ENCODE measurements at regions not wholly inside any gene's neighbourhood (a gene's known extent, or its start where the extent isn't known, plus 50 kb on each side); places are given as distances from the start of the nearest gene placed in this dataset.
A peak's percentile ranks its signal among the peaks of the same experiment; 100 is the strongest.

DNA sequence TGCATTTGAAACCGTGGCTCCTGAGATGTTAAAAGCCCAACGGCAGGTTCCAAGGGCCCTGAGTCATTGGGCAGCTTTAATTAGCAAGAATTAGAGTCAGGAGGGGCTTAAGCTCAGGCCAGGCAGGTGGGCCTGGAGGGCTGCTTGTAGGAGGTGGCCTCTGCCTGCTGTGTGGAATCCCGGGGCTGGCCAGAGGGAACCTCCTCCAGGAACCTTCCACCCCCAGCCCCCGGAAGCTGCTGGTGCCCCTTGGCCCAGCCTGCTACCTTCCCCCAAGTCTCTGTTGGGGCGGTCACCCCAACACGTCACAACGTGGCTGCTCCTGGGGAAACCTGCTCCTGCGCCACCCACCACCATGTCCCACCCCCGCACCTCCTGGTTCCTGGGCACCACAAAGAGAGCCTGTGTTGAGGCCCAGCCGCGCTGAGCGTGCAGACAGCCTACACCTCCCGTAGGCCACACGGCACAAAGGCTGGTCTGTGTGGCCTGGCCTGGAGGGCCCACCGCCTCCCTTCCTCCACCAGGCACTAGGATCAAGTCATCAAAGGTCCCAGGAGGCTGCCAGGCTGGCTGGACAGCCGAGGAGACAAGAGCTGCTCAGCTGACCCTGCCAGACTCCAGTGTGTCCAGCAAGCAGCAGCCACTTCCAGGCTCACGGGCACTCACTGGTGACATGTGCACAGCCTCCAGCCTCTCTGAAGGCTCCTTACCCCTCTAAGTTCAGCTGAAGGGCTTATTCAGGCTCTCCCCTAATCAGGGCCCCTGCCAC, 86.3 kb downstream of the SNX5 start (continued):
- peak; percentile 82 for TF ChIP-seq NFKB2 (CRISPR knock-in tag; IDR thresholded peaks at IDR 0.05; ENCODE audit: borderline replicate concordance)
- no peak for TF ChIP-seq ZNF546 (CRISPR knock-in tag; conservative IDR thresholded peaks at IDR 0.05)
- TF ChIP-seq, protein P1, sequence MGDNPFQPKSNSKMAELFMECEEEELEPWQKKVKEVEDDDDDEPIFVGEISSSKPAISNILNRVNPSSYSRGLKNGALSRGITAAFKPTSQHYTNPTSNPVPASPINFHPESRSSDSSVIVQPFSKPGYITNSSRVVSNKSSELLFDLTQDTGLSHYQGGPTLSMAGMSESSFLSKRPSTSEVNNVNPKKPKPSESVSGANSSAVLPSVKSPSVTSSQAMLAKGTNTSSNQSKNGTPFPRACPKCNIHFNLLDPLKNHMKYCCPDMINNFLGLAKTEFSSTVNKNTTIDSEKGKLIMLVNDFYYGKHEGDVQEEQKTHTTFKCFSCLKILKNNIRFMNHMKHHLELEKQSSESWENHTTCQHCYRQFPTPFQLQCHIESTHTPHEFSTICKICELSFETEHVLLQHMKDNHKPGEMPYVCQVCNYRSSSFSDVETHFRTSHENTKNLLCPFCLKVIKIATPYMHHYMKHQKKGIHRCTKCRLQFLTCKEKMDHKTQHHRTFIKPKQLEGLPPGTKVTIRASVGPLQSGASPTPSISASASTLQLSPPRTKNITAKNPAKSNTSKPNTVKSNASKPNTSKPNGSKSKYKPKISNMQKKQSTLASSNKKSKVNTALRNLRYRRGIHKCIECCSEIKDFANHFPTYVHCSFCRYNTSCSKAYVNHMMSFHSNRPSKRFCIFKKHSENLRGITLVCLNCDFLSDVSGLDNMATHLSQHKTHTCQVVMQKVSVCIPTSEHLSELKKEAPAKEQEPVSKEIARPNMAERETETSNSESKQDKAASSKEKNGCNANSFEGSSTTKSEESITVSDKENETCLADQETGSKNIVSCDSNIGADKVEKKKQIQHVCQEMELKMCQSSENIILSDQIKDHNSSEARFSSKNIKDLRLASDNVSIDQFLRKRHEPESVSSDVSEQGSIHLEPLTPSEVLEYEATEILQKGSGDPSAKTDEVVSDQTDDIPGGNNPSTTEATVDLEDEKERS (CRISPR knock-in tag; IDR thresholded peaks at IDR 0.05): peak; percentile 74; the same call in 1 of the 2 replicates
- TF ChIP-seq SAFB2 (CRISPR knock-in tag; IDR thresholded peaks at IDR 0.05; ENCODE audit: borderline replicate concordance, low read depth): no peak
- no peak for TF ChIP-seq ZNF577 (CRISPR knock-in tag; IDR thresholded peaks at IDR 0.05; ENCODE audit: borderline replicate concordance, low read depth)
- TF ChIP-seq, protein P2, sequence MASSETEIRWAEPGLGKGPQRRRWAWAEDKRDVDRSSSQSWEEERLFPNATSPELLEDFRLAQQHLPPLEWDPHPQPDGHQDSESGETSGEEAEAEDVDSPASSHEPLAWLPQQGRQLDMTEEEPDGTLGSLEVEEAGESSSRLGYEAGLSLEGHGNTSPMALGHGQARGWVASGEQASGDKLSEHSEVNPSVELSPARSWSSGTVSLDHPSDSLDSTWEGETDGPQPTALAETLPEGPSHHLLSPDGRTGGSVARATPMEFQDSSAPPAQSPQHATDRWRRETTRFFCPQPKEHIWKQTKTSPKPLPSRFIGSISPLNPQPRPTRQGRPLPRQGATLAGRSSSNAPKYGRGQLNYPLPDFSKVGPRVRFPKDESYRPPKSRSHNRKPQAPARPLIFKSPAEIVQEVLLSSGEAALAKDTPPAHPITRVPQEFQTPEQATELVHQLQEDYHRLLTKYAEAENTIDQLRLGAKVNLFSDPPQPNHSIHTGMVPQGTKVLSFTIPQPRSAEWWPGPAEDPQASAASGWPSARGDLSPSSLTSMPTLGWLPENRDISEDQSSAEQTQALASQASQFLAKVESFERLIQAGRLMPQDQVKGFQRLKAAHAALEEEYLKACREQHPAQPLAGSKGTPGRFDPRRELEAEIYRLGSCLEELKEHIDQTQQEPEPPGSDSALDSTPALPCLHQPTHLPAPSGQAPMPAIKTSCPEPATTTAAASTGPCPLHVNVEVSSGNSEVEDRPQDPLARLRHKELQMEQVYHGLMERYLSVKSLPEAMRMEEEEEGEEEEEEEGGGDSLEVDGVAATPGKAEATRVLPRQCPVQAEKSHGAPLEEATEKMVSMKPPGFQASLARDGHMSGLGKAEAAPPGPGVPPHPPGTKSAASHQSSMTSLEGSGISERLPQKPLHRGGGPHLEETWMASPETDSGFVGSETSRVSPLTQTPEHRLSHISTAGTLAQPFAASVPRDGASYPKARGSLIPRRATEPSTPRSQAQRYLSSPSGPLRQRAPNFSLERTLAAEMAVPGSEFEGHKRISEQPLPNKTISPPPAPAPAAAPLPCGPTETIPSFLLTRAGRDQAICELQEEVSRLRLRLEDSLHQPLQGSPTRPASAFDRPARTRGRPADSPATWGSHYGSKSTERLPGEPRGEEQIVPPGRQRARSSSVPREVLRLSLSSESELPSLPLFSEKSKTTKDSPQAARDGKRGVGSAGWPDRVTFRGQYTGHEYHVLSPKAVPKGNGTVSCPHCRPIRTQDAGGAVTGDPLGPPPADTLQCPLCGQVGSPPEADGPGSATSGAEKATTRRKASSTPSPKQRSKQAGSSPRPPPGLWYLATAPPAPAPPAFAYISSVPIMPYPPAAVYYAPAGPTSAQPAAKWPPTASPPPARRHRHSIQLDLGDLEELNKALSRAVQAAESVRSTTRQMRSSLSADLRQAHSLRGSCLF (CRISPR knock-in tag; IDR thresholded peaks at IDR 0.05; ENCODE audit: borderline replicate concordance): no peak
- TF ChIP-seq, protein P3, sequence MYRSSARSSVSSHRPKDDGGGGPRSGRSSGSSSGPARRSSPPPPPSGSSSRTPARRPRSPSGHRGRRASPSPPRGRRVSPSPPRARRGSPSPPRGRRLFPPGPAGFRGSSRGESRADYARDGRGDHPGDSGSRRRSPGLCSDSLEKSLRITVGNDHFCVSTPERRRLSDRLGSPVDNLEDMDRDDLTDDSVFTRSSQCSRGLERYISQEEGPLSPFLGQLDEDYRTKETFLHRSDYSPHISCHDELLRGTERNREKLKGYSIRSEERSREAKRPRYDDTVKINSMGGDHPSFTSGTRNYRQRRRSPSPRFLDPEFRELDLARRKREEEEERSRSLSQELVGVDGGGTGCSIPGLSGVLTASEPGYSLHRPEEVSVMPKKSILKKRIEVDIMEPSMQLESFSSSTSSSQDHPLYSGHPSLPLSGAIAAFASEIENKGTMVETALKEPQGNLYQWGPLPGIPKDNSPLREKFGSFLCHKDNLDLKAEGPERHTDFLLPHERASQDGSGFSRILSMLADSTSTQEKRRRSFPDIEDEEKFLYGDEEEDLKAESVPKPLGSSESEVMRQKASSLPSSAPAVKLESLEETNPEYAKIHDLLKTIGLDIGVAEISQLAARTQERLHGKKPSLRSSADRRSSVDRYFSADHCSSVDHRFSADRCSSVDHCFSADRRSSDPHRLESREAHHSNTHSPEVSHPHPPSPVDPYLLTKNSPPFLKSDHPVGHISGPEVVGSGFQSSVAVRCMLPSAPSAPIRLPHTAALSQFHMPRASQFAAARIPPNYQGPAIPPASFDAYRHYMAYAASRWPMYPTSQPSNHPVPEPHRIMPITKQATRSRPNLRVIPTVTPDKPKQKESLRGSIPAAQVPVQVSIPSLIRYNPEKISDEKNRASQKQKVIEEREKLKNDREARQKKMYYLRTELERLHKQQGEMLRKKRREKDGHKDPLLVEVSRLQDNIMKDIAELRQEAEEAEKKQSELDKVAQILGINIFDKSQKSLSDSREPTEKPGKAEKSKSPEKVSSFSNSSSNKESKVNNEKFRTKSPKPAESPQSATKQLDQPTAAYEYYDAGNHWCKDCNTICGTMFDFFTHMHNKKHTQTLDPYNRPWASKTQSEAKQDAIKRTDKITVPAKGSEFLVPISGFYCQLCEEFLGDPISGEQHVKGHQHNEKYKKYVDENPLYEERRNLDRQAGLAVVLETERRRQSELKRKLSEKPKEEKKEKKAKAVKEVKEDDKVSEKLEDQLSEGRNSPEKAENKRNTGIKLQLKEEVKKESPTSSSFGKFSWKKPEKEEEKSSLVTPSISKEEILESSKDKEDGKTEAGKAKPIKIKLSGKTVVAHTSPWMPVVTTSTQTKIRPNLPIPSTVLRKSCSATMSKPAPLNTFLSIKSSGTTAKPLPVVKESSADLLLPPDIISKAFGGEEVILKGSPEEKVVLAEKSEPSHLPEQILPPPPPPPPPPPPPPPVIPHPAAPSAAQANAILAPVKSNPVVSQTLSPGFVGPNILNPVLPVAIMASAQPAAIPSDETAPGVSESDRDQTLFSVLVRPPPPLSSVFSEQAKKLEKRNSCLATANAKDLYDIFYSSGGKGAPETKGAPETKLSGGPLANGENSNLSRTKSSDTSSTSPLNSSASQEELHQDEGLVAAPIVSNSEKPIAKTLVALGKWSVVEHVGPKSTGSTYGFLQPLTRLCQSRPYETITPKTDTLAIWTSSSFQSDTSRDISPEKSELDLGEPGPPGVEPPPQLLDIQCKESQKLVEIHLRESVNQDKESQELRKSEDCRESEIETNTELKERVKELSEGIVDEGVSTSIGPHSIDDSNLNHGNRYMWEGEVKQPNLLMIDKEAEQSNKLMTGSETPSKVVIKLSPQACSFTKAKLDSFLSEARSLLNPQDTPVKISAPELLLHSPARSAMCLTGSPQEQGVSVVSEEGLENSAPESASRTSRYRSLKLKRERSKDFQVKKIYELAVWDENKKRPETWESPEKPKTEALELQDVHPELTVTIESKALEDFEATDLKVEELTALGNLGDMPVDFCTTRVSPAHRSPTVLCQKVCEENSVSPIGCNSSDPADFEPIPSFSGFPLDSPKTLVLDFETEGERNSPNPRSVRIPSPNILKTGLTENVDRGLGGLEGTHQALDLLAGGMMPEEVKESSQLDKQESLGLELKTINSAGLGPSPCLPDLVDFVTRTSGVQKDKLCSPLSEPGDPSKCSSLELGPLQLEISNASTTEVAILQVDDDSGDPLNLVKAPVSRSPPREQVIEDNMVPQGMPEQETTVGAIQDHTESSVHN (CRISPR knock-in tag; IDR thresholded peaks at IDR 0.05): no peak
- TF ChIP-seq ZNF446 (CRISPR knock-in tag; IDR thresholded peaks at IDR 0.05): peak; percentile 28; the same call in 1 of the 2 replicates
- TF ChIP-seq GABPA (IDR thresholded peaks at IDR 0.05; ENCODE audit: low read depth, low read length): no peak; the same call in 1 of the 2 replicates
- TF ChIP-seq GABPA (CRISPR knock-in tag; IDR thresholded peaks at IDR 0.05; ENCODE audit: low read depth): no peak
- TF ChIP-seq, protein P4, sequence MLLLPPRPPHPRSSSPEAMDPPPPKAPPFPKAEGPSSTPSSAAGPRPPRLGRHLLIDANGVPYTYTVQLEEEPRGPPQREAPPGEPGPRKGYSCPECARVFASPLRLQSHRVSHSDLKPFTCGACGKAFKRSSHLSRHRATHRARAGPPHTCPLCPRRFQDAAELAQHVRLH (CRISPR knock-in tag; IDR thresholded peaks at IDR 0.05; ENCODE audit: borderline replicate concordance, low read depth): no peak

Data from HepG2 (cell line).